GM19395 (cell line): ENCODE measurements at regions not wholly inside any gene's neighbourhood (a gene's known extent, or its start where the extent isn't known, plus 50 kb on each side); places are given as distances from the start of the nearest gene placed in this dataset.
"Not testable (repeated sequence)": the region's sequence is repeated elsewhere in the genome, so short reads cannot be mapped to it uniquely, and the experiment has no call there.

Experiments used
- ATAC-seq: cut with Tn5 transposase; IDR thresholded peaks from one replicate; pipeline ENCODE4 v1.9.1; 2021; ENCODE audit warnings: mild to moderate bottlenecking, moderate library complexity; ENCODE audit not compliant: unreplicated experiment

GRCh38 chr20:40848526-40848925 lies 159.5 kb upstream of the MAFB start:
- no peak for ATAC-seq

- no peak for ATAC-seq
Observed at GRCh38 chr20:40849456-40849855, 160.4 kb upstream of the MAFB start.

GRCh38 chr20:40851051-40851450 lies 162.0 kb upstream of the MAFB start:
- ATAC-seq: no peak

- no peak for ATAC-seq
Observed at GRCh38 chr20:40855269-40855668, 166.2 kb upstream of the MAFB start.

- ATAC-seq: no peak
Observed at GRCh38 chr20:40856653-40857052, 167.6 kb upstream of the MAFB start.

GRCh38 chr20:40860487-40860902 lies 168.1 kb upstream of the TOP1 start:
- no peak for ATAC-seq

GRCh38 chr20:40861427-40862008 lies 167.1 kb upstream of the TOP1 start:
- ATAC-seq: no peak

- no peak for ATAC-seq
Observed at GRCh38 chr20:40863355-40863919, 165.2 kb upstream of the TOP1 start.

GRCh38 chr20:40864470-40864869 lies 164.2 kb upstream of the TOP1 start:
- ATAC-seq: no peak

GRCh38 chr20:40865095-40865494 lies 163.5 kb upstream of the TOP1 start:
- ATAC-seq: no peak

- no peak for ATAC-seq
Observed at GRCh38 chr20:40866056-40866455, 162.6 kb upstream of the TOP1 start.

GRCh38 chr20:40868551-40869217 lies 159.9 kb upstream of the TOP1 start:
- no peak for ATAC-seq

GRCh38 chr20:40869218-40870147 lies 159.1 kb upstream of the TOP1 start:
- ATAC-seq: no peak

GRCh38 chr20:40875116-40876085 lies 153.2 kb upstream of the TOP1 start:
- no peak for ATAC-seq

GRCh38 chr20:40878099-40878498 lies 150.5 kb upstream of the TOP1 start:
- ATAC-seq: not testable (repeated sequence)

GRCh38 chr20:40880063-40880728 lies 148.4 kb upstream of the TOP1 start:
- ATAC-seq: no peak

- no peak for ATAC-seq
Observed at GRCh38 chr20:40880729-40881109, 147.9 kb upstream of the TOP1 start.

GRCh38 chr20:40882152-40882551 lies 146.5 kb upstream of the TOP1 start:
- no peak for ATAC-seq

- ATAC-seq: no peak
Observed at GRCh38 chr20:40883097-40883496, 145.5 kb upstream of the TOP1 start.

- no peak for ATAC-seq
Observed at GRCh38 chr20:40887105-40887504, 141.5 kb upstream of the TOP1 start.
